D721Med (cell line): ENCODE measurements at regions not wholly inside any gene's neighbourhood (a gene's known extent, or its start where the extent isn't known, plus 50 kb on each side); places are given as distances from the start of the nearest gene placed in this dataset.

Source experiments
- DNase-seq: peaks from one replicate; pipeline ENCODE4 v3.0.0; 2011; ENCODE audit warnings: low spot score; ENCODE audit not compliant: insufficient read length
- FAIRE-seq: peaks from 2 replicates; lab custom pipeline; 2011; peaks lifted over from hg19 to GRCh38; lab: Jason Lieb, UNC
- TF ChIP-seq, protein P1 (sequence below): IDR thresholded peaks from 2 replicates; pipeline ENCODE4 v1.5.1; 2012; ENCODE audit warnings: mild to moderate bottlenecking, control low read depth; ENCODE audit not compliant: insufficient read depth; ENCODE audit errors: missing control alignments

GRCh38 chr1:50278961-50279360 is 144.3 kb downstream of the DMRTA2 start:
- no peak for DNase-seq
- TF ChIP-seq, protein P1, sequence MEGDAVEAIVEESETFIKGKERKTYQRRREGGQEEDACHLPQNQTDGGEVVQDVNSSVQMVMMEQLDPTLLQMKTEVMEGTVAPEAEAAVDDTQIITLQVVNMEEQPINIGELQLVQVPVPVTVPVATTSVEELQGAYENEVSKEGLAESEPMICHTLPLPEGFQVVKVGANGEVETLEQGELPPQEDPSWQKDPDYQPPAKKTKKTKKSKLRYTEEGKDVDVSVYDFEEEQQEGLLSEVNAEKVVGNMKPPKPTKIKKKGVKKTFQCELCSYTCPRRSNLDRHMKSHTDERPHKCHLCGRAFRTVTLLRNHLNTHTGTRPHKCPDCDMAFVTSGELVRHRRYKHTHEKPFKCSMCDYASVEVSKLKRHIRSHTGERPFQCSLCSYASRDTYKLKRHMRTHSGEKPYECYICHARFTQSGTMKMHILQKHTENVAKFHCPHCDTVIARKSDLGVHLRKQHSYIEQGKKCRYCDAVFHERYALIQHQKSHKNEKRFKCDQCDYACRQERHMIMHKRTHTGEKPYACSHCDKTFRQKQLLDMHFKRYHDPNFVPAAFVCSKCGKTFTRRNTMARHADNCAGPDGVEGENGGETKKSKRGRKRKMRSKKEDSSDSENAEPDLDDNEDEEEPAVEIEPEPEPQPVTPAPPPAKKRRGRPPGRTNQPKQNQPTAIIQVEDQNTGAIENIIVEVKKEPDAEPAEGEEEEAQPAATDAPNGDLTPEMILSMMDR, result no peak
- no peak for FAIRE-seq

GRCh38 chr1:50278410-50278809 is 144.8 kb downstream of the DMRTA2 start:
- TF ChIP-seq, protein P1, result no peak
- FAIRE-seq, result no peak
- DNase-seq, result no peak

DNA sequence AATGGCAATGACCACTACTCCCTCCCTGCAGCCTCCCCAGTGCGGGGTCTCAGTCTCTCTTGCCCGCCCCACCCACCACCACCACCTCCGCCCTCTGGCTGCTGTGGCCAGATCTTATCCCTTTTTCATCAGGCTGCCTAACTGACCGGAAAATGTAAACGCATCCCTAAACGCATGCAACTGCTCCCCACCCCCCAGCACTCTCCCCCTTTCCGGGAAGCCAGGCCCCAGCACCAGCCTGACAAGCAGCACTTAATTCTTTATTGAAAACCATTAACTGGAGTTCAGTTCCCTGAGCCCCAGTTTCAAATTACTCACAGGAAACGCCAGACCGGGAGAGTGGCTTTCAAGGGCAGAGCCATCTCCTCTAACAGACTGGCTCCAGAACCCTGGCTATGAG is 147.7 kb downstream of the DMRTA2 start:
- TF ChIP-seq, protein P1, result no peak
- DNase-seq, result no peak

DNA sequence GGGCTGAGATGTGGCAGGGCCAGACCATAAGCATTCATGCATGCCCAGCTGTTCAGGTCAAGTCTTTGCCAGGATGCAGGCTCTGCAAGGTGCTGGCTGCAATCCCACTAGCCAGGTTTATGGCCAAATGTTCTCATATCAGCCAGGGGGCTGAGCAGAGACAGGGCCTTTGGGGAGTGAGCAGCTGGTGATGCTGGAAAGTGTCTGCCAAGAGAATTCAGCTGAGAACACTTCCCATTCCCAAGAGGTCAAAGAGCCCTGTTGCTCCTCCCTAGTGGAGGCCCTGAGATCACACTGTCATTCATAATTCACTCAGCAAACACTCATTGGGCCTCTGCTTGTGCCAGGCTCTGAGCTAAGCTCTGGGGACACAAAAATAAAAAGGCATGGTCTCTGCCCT is 150.3 kb downstream of the DMRTA2 start:
- DNase-seq, result no peak
- no peak for FAIRE-seq
- TF ChIP-seq, protein P1, result no peak

More for the DNA sequence above, 147.7 kb downstream of the DMRTA2 start:
- no peak for FAIRE-seq

GRCh38 chr1:50271968-50272578 is 151.2 kb downstream of the DMRTA2 start:
- TF ChIP-seq, protein P1, result peak; percentile 80
- FAIRE-seq (no peak), DNase-seq (peak; percentile 50)

GRCh38 chr1:50271337-50271736 is 151.9 kb downstream of the DMRTA2 start:
- FAIRE-seq (no peak), DNase-seq (no peak)
- TF ChIP-seq, protein P1, result no peak

DNA sequence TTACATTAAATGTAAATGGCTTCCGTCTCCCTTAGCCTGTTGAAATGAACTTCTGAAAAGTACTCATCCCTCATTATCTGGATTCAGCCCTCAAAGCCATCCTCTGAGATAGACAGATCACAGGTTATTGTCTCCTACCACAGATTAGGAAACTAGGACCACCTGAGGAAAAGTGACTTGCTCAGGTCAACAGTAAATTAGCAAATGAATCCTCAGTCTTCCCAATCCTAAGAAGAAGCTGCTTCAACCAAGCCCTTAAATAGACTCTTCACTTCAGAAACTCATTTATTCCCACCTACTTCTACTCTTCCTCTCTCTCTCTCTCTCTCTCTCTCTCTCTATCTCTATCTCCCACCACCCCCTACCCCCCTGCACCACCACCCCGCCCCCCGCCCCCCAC is 152.3 kb downstream of the DMRTA2 start:
- FAIRE-seq (no peak), DNase-seq (no peak)
- TF ChIP-seq, protein P1, result no peak
